Esophagus squamous epithelium (tissue), 4 donors: ENCODE measurements at regions not wholly inside any gene's neighbourhood (a gene's known extent, or its start where the extent isn't known, plus 50 kb on each side); places are given as distances from the start of the nearest gene placed in this dataset.

Experiments
- POLR2A ChIP-seq, 4 donors: fragments of 450-650 bp; IDR thresholded peaks; one replicate each; pipeline ENCODE4 v1.6.1; 2017; ENCODE audit warnings: antibody characterized with exemption in 4 of 4, mild to moderate bottlenecking in 4 of 4, moderate library complexity in 3 of 4
- TF ChIP-seq, protein P1 (sequence below), 6 experiments: fragments of 450-650 bp in 4 of 6; fragments of 200-600 bp in 2 of 6; sonication (generic) in 2 of 6; IDR thresholded peaks; one replicate each; pipeline ENCODE4 v1.5.1; 2016 to 2019; ENCODE audit warnings: antibody characterized with exemption in 6 of 6, mild to moderate bottlenecking in 4 of 6, moderate library complexity in 4 of 6

DNA sequence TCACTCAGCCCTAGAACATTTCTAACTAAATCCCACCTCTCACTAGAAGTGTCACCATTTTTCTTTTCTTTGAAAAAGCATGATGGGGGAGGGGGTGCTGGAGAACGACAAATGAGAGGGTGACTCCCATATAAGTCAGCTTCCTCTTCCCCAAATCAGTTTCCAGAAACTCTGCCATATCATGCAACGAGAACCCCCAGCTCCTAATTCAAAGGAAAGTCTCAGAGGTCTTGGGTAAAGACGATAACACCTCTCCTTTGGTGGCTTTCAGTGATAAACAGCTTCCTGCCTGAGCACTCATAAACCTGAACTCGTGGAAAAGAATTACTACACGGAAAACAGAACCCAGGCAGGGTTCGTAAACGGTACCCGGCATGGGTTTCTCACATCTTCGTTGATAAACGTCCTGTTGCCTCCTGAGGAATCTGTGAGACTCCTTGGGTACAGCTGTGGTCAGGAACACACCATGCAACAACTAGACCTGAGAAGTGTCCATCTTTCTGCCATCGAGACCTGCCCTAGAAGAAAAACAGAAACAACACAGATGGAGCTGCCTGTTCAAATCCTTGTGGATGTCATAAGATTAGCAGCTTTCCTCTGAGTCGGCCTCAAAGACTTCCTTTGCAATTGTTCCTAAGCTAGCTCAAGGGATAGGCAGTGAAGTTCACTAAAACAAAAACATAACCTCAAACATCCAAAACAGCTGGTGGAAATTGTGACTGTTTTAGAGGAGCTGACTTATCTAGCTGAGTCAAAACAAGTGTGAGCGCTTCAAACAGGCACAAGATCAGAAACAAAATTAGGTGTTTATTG lies 185.8 kb upstream of the PRDM1 start:
- TF ChIP-seq, protein P1, sequence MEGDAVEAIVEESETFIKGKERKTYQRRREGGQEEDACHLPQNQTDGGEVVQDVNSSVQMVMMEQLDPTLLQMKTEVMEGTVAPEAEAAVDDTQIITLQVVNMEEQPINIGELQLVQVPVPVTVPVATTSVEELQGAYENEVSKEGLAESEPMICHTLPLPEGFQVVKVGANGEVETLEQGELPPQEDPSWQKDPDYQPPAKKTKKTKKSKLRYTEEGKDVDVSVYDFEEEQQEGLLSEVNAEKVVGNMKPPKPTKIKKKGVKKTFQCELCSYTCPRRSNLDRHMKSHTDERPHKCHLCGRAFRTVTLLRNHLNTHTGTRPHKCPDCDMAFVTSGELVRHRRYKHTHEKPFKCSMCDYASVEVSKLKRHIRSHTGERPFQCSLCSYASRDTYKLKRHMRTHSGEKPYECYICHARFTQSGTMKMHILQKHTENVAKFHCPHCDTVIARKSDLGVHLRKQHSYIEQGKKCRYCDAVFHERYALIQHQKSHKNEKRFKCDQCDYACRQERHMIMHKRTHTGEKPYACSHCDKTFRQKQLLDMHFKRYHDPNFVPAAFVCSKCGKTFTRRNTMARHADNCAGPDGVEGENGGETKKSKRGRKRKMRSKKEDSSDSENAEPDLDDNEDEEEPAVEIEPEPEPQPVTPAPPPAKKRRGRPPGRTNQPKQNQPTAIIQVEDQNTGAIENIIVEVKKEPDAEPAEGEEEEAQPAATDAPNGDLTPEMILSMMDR (IDR thresholded peaks at IDR 0.05) = no peak
- no peak for TF ChIP-seq POLR2A (IDR thresholded peaks at IDR 0.05)
